ENCODE measurements at regions not wholly inside any gene's neighbourhood (a gene's known extent, or its start where the extent isn't known, plus 50 kb on each side); places are given as distances from the start of the nearest gene placed in this dataset.
"Not testable (repeated sequence)": the region's sequence is repeated elsewhere in the genome, so short reads cannot be mapped to it uniquely, and the experiment has no call there.

- DNase-seq: no peak
Measured at GRCh38 chr7:116384936-116385635, 114.5 kb upstream of the CAV2 start.

GRCh38 chr7:116386674-116387073 is 112.9 kb upstream of the CAV2 start:
- DNase-seq: no peak

- DNase-seq: no peak
Measured at GRCh38 chr7:116390363-116390762, 109.2 kb upstream of the CAV2 start.

GRCh38 chr7:116392806-116393205 is 106.7 kb upstream of the CAV2 start:
- DNase-seq: no peak

DNA sequence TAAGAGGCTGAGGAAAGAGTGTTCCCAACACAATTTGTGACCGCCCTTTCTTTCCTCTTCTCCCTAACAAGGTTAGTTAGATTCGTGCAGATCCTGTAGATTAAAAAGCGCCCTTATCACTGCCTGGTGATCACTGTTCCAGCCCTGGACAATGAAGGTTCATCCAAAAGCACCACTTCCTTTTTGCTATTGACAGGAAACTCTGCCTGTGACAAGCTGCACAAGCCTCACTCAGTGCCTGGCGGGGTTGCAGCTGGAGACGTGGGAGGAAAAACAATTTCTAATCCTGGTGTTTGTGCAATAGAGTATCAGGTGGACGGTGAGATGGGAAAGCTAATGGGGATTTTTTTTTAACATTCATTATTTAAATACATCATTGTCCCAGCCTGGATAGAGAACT is 105.9 kb upstream of the CAV2 start:
- DNase-seq: no peak

DNA sequence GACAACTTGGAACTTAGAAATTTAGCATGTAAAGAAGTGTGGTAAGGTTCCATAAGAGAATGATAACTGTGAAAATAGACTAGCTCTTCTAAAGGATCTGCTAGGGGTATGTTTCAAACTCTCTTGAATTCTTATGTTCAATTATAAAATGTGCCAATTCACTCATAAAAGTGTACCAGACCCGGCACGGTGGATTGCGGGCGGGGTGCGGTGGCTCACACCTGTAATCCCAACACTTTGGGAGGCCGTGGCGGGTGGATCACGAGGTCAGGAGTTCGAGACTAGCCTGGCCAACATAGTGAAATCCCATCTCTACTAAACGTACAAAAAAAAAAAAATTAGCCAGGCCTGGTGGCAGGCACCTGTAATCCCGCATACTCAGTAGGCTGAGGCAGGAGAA is 105.4 kb upstream of the CAV2 start:
- no peak for DNase-seq

GRCh38 chr7:116395141-116395791 is 104.3 kb upstream of the CAV2 start:
- no peak for DNase-seq

DNA sequence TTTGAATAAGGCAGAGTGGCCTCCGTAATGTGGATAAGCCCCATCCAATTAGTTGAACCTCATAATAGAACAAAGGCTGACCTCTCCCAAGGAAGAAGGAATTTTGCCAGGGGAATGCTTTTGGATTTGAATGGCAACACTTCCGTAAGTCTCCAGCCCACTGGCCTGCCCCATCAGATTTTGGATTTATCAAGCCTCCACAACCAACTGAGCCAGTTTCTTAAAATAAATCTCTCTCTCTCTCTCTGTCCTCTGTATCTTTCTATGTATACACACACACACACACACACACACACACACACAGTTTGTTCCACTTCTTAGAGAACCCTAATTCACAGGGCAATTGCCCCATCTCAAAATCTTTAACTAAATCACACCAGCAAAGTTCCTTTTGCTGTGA is 100.9 kb upstream of the CAV2 start:
- DNase-seq: no peak

- DNase-seq: no peak
Measured at GRCh38 chr7:116399819-116400218, 99.7 kb upstream of the CAV2 start.

GRCh38 chr7:116400522-116400921 is 99.0 kb upstream of the CAV2 start:
- no peak for DNase-seq

DNA sequence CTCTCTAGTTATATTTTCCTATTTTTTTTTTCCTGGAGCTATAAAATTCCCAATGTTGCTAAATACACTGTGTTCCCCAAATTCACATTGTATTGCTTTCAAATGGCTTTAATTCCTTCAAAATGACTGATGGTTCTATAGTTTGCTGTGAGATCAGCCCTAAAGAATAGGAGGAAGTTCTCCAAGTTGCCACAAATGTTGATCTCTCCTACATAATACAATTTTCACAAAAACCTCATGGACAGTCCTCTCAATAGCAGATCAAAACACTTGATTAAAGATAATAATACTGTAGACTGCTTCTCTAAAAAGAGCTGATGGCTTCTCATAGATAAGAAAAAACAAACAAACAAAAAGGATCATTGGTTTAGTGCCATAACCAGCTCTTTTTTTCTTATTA is 97.8 kb upstream of the CAV2 start:
- no peak for DNase-seq

DNA sequence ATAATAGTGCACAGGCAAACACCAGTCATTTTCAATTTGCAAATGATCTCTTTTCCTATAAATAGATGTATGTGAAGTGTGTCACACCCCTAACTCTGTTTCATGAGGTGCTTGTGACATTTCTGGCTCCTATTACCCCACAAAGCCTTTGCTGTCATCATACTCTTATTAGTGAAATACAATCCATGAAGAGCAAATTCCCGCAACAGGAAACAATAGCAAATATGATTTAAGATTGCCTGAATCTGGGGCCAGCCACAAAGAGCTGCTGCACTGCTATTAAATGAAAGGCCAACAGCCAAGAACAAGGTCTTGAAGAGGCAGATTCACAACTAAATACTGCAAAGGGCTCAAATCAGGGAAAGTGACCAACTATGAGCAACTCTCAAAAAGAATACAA is 96.3 kb upstream of the CAV2 start:
- DNase-seq: no peak

GRCh38 chr7:116404389-116404788 is 95.1 kb upstream of the CAV2 start:
- DNase-seq: no peak

GRCh38 chr7:116405810-116406209 is 93.7 kb upstream of the CAV2 start:
- no peak for DNase-seq

DNA sequence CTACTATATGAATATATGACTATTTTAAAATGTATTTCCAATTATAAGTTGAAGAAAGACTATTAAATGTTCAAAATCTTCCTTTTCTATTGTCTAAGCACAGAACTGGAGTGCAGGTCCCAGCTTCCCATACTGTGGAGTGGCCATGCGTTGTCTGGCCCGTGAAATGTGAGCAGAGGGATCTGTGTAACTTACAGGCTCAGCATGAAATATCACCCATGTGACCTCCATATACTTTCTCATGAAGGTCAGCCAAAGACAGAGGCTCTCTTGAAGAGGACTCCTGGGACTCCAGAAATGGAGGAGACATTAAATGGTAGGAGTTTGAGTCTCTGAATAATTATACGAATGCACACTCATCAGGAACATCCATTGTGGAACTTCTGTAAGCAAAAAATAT is 92.4 kb upstream of the CAV2 start:
- DNase-seq: no peak

- DNase-seq: no peak
Measured at GRCh38 chr7:116408166-116408565, 91.4 kb upstream of the CAV2 start.

- not testable (repeated sequence) for DNase-seq
Measured at GRCh38 chr7:116408831-116409453, 90.6 kb upstream of the CAV2 start.

DNA sequence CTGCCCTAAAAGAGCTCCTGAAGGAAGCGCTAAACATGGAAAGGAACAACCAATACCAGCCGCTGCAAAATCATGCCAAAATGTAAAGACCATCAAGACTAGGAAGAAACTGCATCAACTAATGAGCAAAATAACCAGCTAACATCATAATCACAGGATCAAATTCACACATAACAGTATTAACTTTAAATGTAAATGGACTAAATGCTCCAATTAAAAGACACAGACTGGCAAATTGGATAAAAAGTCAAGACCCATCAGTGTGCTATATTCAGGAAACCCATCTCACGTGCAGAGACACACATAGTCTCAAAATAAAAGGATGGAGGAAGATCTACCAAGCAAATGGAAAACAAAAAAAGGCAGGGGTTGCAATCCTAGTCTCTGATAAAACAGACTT is 88.8 kb upstream of the CAV2 start:
- not testable (repeated sequence) for DNase-seq

DNA sequence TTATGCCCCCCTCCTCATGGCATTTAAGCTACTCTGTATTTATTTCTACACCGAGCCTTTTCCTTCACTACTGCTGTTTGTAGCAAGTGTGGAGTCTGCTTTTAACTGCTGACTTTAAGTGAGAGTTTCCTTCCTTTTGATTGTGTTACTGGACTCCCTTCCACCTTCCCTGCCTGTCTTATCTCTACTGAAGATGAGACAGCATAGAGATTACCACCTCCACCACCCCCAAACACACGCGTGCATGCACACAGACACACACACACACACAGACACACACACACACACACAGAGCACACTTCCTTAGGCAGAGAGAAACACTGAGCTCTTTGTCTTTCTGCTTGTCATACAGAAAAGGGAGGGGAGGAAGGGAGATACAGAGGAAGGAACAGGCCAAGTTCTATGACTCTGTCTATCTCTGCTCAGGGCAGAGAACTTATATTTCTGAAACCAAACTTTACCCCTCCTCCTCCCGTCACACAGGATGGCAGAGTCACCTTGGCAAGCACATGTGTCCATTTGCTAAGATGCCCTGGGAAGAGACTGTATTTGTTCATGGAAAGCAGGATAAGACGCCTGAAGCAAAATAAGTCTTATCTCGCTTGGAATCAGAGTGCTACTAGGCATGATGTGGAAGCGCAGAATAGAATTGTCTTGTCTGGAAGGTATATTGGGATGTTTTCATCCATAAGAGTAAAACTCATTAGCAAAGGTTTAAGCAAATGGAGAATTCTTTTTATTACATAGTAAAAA is 81.8 kb upstream of the CAV2 start:
- no peak for DNase-seq

- no peak for DNase-seq
Measured at GRCh38 chr7:116418524-116418923, 81.0 kb upstream of the CAV2 start.

DNA sequence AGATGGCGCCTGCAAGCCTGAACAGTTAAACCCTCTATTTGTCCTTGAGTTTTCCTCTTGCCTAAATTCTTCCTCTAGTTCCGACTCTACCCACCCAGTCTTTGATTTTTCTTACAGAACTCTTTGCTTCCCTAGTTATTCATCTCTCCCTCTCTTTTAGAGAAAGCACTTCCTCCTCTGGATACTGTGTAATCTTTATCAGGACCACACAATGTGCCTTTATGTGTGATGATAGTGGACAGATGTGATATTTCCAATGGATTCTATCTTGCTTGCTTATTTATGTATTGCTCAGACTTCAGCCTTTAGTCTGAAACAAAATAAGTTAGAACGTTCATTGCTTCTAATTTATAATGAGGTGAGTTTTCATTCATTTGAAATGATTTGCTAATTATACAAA is 79.5 kb upstream of the CAV2 start:
- no peak for DNase-seq

GRCh38 chr7:116421298-116421697 is 78.2 kb upstream of the CAV2 start:
- no peak for DNase-seq

GRCh38 chr7:116422683-116423082 is 76.9 kb upstream of the CAV2 start:
- no peak for DNase-seq

DNA sequence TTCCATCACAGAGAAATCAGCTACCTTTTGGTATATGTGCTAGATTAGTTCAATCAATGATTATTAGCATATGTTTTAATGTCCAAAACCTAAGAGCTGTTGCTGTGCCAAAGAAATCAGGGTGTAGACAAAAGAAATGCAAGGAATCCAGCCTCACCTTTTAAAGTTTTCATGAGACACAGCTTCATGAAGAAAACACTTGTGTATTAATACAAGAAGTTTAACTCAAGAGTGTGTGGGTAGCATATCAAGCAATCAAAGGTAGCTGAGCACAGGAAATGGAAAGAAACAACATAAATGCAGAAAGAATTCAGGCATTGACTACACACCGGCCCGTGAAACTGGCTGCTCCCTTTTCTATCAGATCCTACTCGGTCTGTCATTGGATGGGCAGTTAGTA is 76.0 kb upstream of the CAV2 start:
- no peak for DNase-seq
